ENCODE measurements at regions not wholly inside any gene's neighbourhood (a gene's known extent, or its start where the extent isn't known, plus 50 kb on each side); places are given as distances from the start of the nearest gene placed in this dataset.
"Not testable (repeated sequence)": the region's sequence is repeated elsewhere in the genome, so short reads cannot be mapped to it uniquely, and the experiment has no call there.

- DNase-seq = no peak
Measured at GRCh38 chr7:17095931-17096330, 202.5 kb upstream of the AHR start.

- no peak for DNase-seq
Measured at GRCh38 chr7:17097668-17098297, 200.7 kb upstream of the AHR start.

- no peak for DNase-seq
Measured at GRCh38 chr7:17098515-17098914, 199.9 kb upstream of the AHR start.

- DNase-seq = peak; percentile 50
Measured at GRCh38 chr7:17099083-17099973, 199.1 kb upstream of the AHR start.

GRCh38 chr7:17099974-17100509 lies 198.4 kb upstream of the AHR start:
- not testable (repeated sequence) for DNase-seq

GRCh38 chr7:17101207-17101696 lies 197.2 kb upstream of the AHR start:
- no peak for DNase-seq

GRCh38 chr7:17103170-17103569 lies 195.3 kb upstream of the AHR start:
- DNase-seq = no peak

GRCh38 chr7:17103984-17104383 lies 194.5 kb upstream of the AHR start:
- DNase-seq = no peak

- no peak for DNase-seq
Measured at GRCh38 chr7:17104419-17104818, 194.0 kb upstream of the AHR start.

- DNase-seq = no peak
Measured at GRCh38 chr7:17105701-17106100, 192.8 kb upstream of the AHR start.

GRCh38 chr7:17108049-17108584 lies 190.3 kb upstream of the AHR start:
- no peak for DNase-seq

GRCh38 chr7:17109020-17109419 lies 189.4 kb upstream of the AHR start:
- DNase-seq = no peak

- DNase-seq = not testable (repeated sequence)
Measured at GRCh38 chr7:17113770-17114169, 184.7 kb upstream of the AHR start.

GRCh38 chr7:17118412-17118811 lies 180.0 kb upstream of the AHR start:
- no peak for DNase-seq

- DNase-seq = no peak
Measured at GRCh38 chr7:17120756-17121155, 177.7 kb upstream of the AHR start.

GRCh38 chr7:17121671-17122070 lies 176.8 kb upstream of the AHR start:
- DNase-seq = no peak

GRCh38 chr7:17123020-17123419 lies 175.4 kb upstream of the AHR start:
- no peak for DNase-seq

- DNase-seq = no peak
Measured at GRCh38 chr7:17126413-17127268, 171.8 kb upstream of the AHR start.

- no peak for DNase-seq
Measured at GRCh38 chr7:17129218-17129617, 169.2 kb upstream of the AHR start.

- peak; percentile 58 for DNase-seq
Measured at GRCh38 chr7:17130281-17131059, 168.0 kb upstream of the AHR start.

- no peak for DNase-seq
Measured at GRCh38 chr7:17131060-17131345, 167.4 kb upstream of the AHR start.

Data from islet precursor cell (in vitro differentiated cells).